GM21390 (cell line): ENCODE measurements at regions not wholly inside any gene's neighbourhood (a gene's known extent, or its start where the extent isn't known, plus 50 kb on each side); places are given as distances from the start of the nearest gene placed in this dataset.

Source experiments
- ATAC-seq: cut with Tn5 transposase; IDR thresholded peaks from one replicate; pipeline ENCODE4 v1.9.1; 2021; ENCODE audit not compliant: unreplicated experiment

DNA sequence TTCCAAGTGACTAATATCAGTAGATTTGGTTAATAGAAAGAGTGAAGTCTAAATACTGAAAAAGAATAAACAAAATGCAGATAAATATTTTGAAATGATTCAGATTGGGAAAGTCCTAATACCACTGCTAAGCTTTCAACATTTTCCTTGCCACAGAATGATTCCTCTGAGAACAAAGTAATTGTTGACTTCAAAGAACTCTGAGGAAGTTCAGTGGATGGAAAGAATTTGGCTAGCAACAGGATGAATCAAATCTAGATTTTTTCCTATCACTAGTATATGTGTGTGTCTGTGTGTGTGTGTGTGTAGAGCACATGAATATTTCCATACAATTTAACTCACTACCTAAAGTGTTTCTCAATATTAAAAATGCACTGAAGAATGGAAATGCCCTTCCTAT, 107.9 kb upstream of the PREP start:
- no peak for ATAC-seq

GRCh38 chr6:105509506-105510331, 106.8 kb upstream of the PREP start:
- ATAC-seq = no peak

DNA sequence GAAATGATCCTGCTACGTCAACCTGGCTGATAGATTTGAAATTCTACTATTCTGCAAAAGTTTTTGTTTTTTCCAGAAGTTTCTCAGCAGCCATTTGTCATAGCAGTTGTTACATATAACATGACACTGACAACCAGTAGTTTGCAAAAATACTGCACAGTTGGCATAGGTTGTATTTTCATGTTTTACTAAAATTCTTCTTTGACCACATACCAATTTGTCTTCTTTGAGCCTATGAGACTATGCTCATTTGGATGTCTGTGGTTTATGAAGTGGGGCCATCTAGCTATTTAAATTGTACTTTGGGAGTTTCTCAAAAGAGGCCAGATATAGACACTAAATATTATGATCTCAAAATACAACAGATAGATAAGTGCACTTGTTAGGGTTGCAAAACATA, 104.9 kb upstream of the PREP start:
- no peak for ATAC-seq

DNA sequence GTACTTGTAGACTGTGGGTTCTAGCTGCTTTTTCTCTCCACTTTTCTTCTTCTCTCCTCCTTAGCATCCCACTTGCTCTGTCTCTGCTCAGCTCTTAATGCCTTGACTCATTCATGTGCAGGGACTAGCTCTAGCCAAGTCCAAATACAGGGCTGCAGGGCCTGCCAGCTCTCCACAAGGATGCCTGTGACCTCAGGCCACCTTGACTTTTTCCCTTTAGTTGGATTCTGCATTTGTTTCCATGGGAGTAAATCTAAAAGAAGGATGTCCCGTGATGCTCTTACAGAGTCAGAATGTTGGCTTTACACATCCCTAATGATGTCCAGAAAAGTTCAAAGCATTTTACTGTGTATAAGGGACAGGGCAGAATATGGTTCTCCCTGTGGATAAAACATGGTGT, 101.8 kb upstream of the PREP start:
- no peak for ATAC-seq

GRCh38 chr6:105503641-105504040, 100.8 kb upstream of the PREP start:
- no peak for ATAC-seq

DNA sequence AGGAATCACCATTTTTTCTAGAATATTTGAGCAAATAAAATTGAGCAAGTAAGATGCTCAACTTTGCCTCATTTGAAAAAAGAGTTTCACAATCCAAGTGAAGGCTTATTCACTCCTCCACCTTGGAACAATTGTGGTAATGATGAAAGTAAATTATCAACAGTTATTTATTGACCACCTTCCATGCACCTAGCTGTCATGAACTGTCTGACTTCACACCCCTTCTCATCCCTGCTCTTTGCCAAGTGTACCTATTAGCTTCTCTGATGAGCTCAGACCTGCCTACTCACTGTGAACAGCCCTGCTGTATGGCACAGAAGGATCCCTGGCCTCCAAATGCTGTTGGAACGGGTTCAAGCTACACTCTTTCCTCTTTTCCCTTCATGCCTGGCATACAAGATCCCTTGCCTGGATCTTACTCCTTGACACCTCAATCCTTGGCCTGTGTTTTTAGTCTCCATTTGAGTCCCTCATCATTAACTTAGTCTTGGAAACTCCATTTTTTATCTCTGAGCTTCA, 99.0 kb upstream of the PREP start:
- ATAC-seq = no peak

DNA sequence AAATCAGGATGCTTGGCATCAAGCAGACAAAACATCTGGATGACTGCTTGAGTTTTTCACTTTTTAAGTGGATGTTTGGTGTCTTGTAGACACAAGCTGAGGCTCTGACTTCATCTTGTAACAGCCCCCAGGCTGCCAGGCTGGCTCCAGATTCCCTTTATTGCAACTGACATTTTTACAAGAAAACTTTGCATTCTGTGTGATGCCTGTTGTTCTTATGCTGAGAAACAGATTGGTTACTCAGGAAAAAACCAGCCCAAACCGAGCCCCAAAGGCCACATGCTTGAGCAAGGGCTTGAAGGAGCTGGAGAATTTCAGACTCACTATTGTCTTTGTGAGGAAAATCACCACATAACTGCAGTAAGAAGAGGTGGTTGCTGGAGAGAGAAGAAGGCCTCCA, 98.4 kb upstream of the PREP start:
- no peak for ATAC-seq

- ATAC-seq = no peak
Observed at GRCh38 chr6:105500693-105501092, 97.8 kb upstream of the PREP start.

- no peak for ATAC-seq
Observed at GRCh38 chr6:105499931-105500330, 97.0 kb upstream of the PREP start.

GRCh38 chr6:105499136-105499870, 96.4 kb upstream of the PREP start:
- ATAC-seq = no peak

GRCh38 chr6:105497549-105497948, 94.7 kb upstream of the PREP start:
- no peak for ATAC-seq

DNA sequence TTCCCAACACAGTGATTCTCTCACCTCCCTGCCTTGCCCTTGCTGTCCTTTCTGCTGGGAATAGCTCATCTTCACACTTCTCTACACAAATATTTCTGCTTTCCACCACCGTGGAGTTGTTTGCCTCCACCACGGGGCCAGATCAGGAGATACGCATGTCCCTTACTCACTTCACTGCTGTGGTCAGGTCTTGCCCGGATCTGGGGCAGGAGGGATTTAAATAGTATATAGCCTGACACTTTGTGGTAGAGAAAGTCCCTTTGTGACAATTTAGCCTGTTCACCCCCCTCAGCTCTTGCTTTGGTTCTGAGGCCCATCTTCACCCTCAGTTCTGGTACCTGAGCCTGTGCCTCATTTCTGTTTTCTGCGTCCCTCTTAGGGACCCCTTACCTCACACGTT, 92.6 kb upstream of the PREP start:
- peak; percentile 41 for ATAC-seq

DNA sequence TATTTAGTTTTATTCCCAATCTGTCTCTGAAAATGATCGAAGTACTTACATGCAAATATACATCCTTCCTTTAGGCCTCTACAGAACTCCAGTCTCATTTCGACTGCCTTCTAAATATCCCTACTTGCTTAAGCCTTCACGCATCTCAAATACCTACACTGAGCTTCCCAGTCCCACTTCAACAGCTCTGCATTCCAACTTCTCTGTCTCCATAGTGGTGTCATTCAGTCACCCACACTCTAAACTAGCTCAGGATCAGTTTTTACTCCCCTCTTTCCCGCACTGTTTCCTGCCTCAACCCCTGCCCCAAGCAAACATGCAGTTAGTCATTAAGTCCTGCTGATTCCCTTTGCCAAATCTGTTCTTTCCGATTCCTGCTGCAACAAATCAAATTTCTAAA, 91.8 kb upstream of the PREP start:
- no peak for ATAC-seq

DNA sequence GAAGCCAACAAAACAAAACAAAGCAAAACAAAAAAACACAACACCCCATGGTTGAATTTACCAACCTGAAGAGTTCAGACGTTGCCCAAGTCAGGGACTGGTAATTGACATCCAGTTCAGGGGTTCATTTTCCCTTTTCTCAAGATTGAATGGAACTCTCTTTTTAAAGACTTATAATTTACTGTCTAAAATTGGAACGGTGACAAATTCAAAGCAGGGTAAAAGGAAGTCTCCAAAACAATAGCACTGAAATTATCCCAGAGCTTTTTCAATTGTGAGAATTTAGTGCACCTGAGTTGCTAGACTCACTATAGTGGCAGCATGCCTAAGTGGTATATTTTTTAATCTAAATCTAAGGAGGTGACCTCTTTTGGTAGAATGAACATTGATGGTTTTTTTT, 90.9 kb upstream of the PREP start:
- ATAC-seq = peak; percentile 10

- peak; percentile 85 for ATAC-seq
Observed at GRCh38 chr6:105492706-105493673, 90.1 kb upstream of the PREP start.

- no peak for ATAC-seq
Observed at GRCh38 chr6:105489216-105489530, 86.3 kb upstream of the PREP start.

DNA sequence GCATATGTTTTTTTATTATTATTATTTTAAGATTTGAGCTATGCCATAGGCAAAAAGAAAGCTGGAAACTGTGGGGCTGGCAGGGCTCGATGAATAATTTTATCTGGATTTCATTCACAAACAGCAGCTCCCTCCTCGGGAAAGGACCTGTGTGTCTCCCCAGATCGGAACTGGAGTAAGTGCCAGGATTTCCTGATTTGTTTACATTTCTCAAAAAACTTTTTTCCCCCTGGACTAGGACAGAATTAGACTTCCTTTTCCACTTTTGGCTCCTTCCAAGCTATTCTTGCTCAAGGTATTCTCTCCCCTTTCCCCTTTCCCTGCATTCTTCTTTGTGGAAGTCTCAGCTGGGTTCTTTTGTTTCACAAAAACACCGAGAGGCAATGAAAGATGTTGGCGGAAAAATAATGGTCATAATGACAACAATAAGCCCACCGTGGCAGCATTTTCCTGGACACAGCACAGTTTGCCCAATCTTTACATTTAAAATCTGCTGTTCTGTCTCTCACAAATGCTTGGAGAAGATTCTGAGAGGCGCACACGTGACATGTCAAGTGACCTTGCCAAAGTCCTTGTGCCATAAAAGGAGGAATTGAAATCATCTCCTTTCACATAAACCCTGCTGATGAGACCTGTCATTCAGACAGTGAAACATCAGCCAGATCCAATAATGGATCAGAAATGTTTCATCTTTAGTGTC, 85.8 kb upstream of the PREP start:
- ATAC-seq = no peak

DNA sequence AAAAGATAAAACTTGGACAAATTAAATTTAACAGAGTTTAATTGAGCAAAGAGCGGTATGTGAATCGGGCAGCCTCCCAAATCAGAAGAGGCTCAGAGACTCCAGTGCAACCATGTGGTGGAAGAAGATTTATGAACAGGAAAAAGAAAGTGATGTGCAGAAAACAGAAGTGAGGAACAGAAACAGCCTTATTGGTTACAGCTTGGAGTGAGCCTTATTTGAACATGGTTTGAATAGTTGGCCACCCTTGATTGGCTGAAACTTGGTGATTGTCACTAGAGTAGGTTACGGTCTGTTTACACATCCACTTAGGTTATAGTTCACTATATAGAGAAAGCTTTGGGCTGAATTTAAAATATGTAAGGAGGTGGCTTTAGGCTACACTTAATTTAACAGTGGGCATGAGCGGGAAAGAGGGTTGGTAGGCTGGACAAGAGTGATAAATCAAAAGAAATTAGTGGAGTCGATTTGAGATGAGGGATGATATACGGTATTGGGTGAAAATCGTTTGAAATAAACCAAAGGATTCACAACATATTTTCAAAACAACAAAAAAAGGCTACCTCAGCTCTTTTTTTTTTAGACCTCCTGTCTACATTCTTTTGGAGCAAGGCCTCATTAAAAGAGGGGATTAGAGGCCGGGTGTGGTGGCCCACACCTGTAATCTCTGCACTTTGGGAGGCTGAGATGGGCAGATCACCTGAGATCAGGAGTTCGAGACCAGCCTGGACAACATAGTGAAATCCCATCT, 84.3 kb upstream of the PREP start:
- ATAC-seq = no peak

DNA sequence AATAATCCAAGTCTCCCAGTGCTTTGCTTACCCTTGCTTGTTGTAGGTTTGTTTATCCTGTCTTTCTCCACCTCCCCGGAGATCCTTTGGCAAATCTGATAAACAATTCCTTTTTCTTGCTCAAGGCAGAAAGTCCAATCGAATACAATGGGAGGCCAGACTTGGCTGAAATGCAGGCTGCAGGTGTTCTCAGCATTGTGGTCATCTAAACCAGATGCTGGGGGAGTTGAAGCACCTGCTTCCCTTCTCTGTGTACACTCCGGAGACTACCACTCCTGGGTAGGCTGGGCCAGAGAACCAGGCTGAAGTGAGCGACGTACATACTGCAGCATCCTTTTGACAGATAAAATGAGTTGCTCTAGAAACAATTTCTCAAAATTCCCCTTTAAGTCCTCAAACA, 82.6 kb upstream of the PREP start:
- peak; percentile 40 for ATAC-seq
